HEK293 (cell line): ENCODE measurements at regions not wholly inside any gene's neighbourhood (a gene's known extent, or its start where the extent isn't known, plus 50 kb on each side); places are given as distances from the start of the nearest gene placed in this dataset.
A peak's percentile ranks its signal among the peaks of the same experiment; 100 is the strongest.

ENCODE experiments used
- CTCF ChIA-PET: fragments of 350-600 bp; formaldehyde crosslinking; extraction: SDS; loops from one replicate; lab custom pipeline; 2021; ENCODE audit warnings: antibody characterized with exemption; lab: Yijun Ruan, JAX
- POLR2A ChIA-PET: fragments of 300-600 bp; formaldehyde crosslinking; extraction: SDS; loops from one replicate; lab custom pipeline; 2020; ENCODE audit warnings: antibody characterized with exemption, inconsistent platforms; lab: Yijun Ruan, JAX
- H3K27ac ChIP-seq: fragments of 200-500 bp; sonication (Bioruptor generic); 2 replicates; pipeline ENCODE4 v1.5.1; 2014; ENCODE audit warnings: low read depth, low read length, control low read depth, inconsistent platforms; ENCODE audit errors: extremely low read depth
- H3K36me3 ChIP-seq, 2 experiments: fragments of 200-500 bp in 1 of 2; sonication (Bioruptor generic) in 1 of 2; 1 replicate in 1 of 2; 2 replicates in 1 of 2; pipeline ENCODE4 v1.5.1; 2014 to 2017; ENCODE audit warnings: inconsistent platforms in 2 of 2, low read length in 2 of 2; ENCODE audit not compliant: control insufficient read depth in 2 of 2, insufficient read depth in 1 of 2
- H3K4me1 ChIP-seq: fragments of 200-500 bp; sonication (Bioruptor generic); 2 replicates; pipeline ENCODE4 v1.5.1; 2014; ENCODE audit warnings: mild to moderate bottlenecking, low read length, inconsistent platforms; ENCODE audit not compliant: control insufficient read depth, insufficient read depth
- H3K4me3 ChIP-seq: 2 replicates; pipeline ENCODE4 v1.5.1; 2011; ENCODE audit warnings: low read depth, mild to moderate bottlenecking, control low read depth, low read length, moderate library complexity
- H3K9me3 ChIP-seq: fragments of 200-500 bp; sonication (Bioruptor generic); 2 replicates; pipeline ENCODE4 v1.5.1; 2014; ENCODE audit warnings: low read depth, low read length, inconsistent platforms; ENCODE audit not compliant: control insufficient read depth, insufficient read depth
- EGR2 ChIP-seq: fragments of 450-650 bp; formaldehyde crosslinking; IDR thresholded peaks from 2 replicates; pipeline ENCODE4 v1.5.1; 2016; ENCODE audit warnings: low read depth, missing biosample characterization, missing genetic modification characterization
- OVOL3 ChIP-seq: fragments of 450-650 bp; formaldehyde crosslinking; IDR thresholded peaks from 2 replicates; pipeline ENCODE4 v1.5.1; 2016; ENCODE audit warnings: missing biosample characterization, missing genetic modification characterization
- SALL2 ChIP-seq: fragments of 450-650 bp; formaldehyde crosslinking; IDR thresholded peaks from 2 replicates; pipeline ENCODE4 v1.5.0; 2017; ENCODE audit warnings: missing biosample characterization, mild to moderate bottlenecking, missing genetic modification characterization, borderline replicate concordance
- SCRT1 ChIP-seq: fragments of 450-650 bp; formaldehyde crosslinking; IDR thresholded peaks from 2 replicates; pipeline ENCODE4 v1.5.1; 2016; ENCODE audit warnings: missing biosample characterization, missing genetic modification characterization, borderline replicate concordance
- SCRT2 ChIP-seq: fragments of 450-650 bp; formaldehyde crosslinking; IDR thresholded peaks from 2 replicates; pipeline ENCODE4 v1.5.1; 2016; ENCODE audit warnings: missing biosample characterization, missing genetic modification characterization
- ZBTB26 ChIP-seq: fragments of 450-650 bp; formaldehyde crosslinking; optimal IDR thresholded peaks from 2 replicates; pipeline ENCODE3; 2016; ENCODE audit warnings: missing biosample characterization, mild to moderate bottlenecking, missing genetic modification characterization
- ZBTB44 ChIP-seq: fragments of 450-650 bp; IDR thresholded peaks from 2 replicates; pipeline ENCODE4 v1.5.1; 2018; ENCODE audit warnings: missing biosample characterization, mild to moderate bottlenecking, missing genetic modification characterization
- ZFHX2 ChIP-seq: fragments of 450-650 bp; formaldehyde crosslinking; conservative IDR thresholded peaks from 2 replicates; pipeline ENCODE4 v1.5.1; 2016; ENCODE audit warnings: missing biosample characterization, missing genetic modification characterization
- ZNF146 ChIP-seq: fragments of 450-650 bp; formaldehyde crosslinking; IDR thresholded peaks from 2 replicates; pipeline ENCODE4 v1.5.1; 2016; ENCODE audit warnings: missing biosample characterization, missing genetic modification characterization
- ZNF184 ChIP-seq: fragments of 450-650 bp; IDR thresholded peaks from 2 replicates; pipeline ENCODE4 v1.5.1; 2018; ENCODE audit warnings: missing biosample characterization, mild to moderate bottlenecking, missing genetic modification characterization
- ZNF202 ChIP-seq: fragments of 450-650 bp; formaldehyde crosslinking; IDR thresholded peaks from 2 replicates; pipeline ENCODE4 v1.5.1; 2016; ENCODE audit warnings: missing biosample characterization, missing genetic modification characterization, borderline replicate concordance
- ZNF211 ChIP-seq: fragments of 450-650 bp; formaldehyde crosslinking; IDR thresholded peaks from 2 replicates; pipeline ENCODE4 v1.5.1; 2016; ENCODE audit warnings: low read depth, missing biosample characterization, missing genetic modification characterization
- ZNF416 ChIP-seq: fragments of 450-650 bp; formaldehyde crosslinking; IDR thresholded peaks from 2 replicates; pipeline ENCODE4 v1.5.1; 2016; ENCODE audit warnings: missing biosample characterization, missing genetic modification characterization
- ZNF549 ChIP-seq: fragments of 450-650 bp; IDR thresholded peaks from 2 replicates; pipeline ENCODE4 v1.5.1; 2018; ENCODE audit warnings: missing biosample characterization, missing genetic modification characterization, mild to moderate bottlenecking, inconsistent platforms, moderate library complexity
- ZNF600 ChIP-seq: fragments of 450-650 bp; formaldehyde crosslinking; IDR thresholded peaks from 2 replicates; pipeline ENCODE4 v1.5.1; 2016; ENCODE audit warnings: missing biosample characterization, missing genetic modification characterization
- ZNF629 ChIP-seq: fragments of 450-650 bp; formaldehyde crosslinking; IDR thresholded peaks from 2 replicates; pipeline ENCODE4 v1.5.1; 2017; ENCODE audit warnings: missing biosample characterization, missing genetic modification characterization
- TF ChIP-seq, protein P1 (sequence below): fragments of 450-650 bp; formaldehyde crosslinking; IDR thresholded peaks from 2 replicates; pipeline ENCODE4 v1.5.1; 2017; ENCODE audit warnings: missing biosample characterization, missing genetic modification characterization
- TF ChIP-seq, protein P2 (sequence below): fragments of 450-650 bp; formaldehyde crosslinking; IDR thresholded peaks from 2 replicates; pipeline ENCODE4 v1.5.1; 2016; ENCODE audit warnings: missing biosample characterization, missing genetic modification characterization
- TF ChIP-seq, protein P3 (sequence below): fragments of 450-650 bp; formaldehyde crosslinking; IDR thresholded peaks from 2 replicates; pipeline ENCODE4 v1.5.1; 2016; ENCODE audit warnings: missing biosample characterization, missing genetic modification characterization

- TF ChIP-seq ZBTB26 (tag by site-specific recombination): no peak
- no peak for TF ChIP-seq ZNF549 (tag by site-specific recombination)
- no peak for TF ChIP-seq ZNF416 (tag by site-specific recombination)
- TF ChIP-seq ZNF211 (tag by site-specific recombination): no peak
- no peak for TF ChIP-seq ZNF629 (tag by site-specific recombination)
- no peak for TF ChIP-seq ZNF146 (tag by site-specific recombination)
- TF ChIP-seq, protein P1, sequence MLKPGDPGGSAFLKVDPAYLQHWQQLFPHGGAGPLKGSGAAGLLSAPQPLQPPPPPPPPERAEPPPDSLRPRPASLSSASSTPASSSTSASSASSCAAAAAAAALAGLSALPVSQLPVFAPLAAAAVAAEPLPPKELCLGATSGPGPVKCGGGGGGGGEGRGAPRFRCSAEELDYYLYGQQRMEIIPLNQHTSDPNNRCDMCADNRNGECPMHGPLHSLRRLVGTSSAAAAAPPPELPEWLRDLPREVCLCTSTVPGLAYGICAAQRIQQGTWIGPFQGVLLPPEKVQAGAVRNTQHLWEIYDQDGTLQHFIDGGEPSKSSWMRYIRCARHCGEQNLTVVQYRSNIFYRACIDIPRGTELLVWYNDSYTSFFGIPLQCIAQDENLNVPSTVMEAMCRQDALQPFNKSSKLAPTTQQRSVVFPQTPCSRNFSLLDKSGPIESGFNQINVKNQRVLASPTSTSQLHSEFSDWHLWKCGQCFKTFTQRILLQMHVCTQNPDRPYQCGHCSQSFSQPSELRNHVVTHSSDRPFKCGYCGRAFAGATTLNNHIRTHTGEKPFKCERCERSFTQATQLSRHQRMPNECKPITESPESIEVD (tag by site-specific recombination): no peak
- TF ChIP-seq, protein P2, sequence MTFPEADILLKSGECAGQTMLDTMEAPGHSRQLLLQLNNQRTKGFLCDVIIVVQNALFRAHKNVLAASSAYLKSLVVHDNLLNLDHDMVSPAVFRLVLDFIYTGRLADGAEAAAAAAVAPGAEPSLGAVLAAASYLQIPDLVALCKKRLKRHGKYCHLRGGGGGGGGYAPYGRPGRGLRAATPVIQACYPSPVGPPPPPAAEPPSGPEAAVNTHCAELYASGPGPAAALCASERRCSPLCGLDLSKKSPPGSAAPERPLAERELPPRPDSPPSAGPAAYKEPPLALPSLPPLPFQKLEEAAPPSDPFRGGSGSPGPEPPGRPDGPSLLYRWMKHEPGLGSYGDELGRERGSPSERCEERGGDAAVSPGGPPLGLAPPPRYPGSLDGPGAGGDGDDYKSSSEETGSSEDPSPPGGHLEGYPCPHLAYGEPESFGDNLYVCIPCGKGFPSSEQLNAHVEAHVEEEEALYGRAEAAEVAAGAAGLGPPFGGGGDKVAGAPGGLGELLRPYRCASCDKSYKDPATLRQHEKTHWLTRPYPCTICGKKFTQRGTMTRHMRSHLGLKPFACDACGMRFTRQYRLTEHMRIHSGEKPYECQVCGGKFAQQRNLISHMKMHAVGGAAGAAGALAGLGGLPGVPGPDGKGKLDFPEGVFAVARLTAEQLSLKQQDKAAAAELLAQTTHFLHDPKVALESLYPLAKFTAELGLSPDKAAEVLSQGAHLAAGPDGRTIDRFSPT (tag by site-specific recombination): no peak
- TF ChIP-seq ZNF202: no peak
- TF ChIP-seq ZNF600 (tag by site-specific recombination): no peak
- TF ChIP-seq ZNF184 (tag by site-specific recombination): no peak
- no peak for TF ChIP-seq ZBTB44 (tag by site-specific recombination)
- ChIA-PET POLR2A (no interaction called here), CTCF (interaction anchor here (2.1 kb wide), 1 partner anchor 15 kb away, joined by 5 read pairs; no protein-coding TSS in a partner anchor)
- Histone ChIP-seq H3K9me3 (no peaks in the 10 kb centered on the region), H3K4me3 (no peak overlapping the region), H3K4me1 (no peaks in the 10 kb centered on the region), H3K27ac (no peak overlapping the region), H3K36me3 (no peaks in the 10 kb centered on the region)
These were observed 242.4 kb upstream of the SALL3 start for GRCh38 chr18:78737006-78737915.

GRCh38 chr18:78738076-78738690 is 241.4 kb upstream of the SALL3 start:
- H3K27ac ChIP-seq: no peak overlapping the region
- POLR2A ChIA-PET: no interaction called here
- TF ChIP-seq EGR2 (tag by site-specific recombination) (peak; percentile 39; the same call in 1 of the 2 replicates), ZFHX2 (peak; percentile 58), SCRT1 (peak; percentile 66; the same call in 1 of the 2 replicates), SALL2 (no peak), SCRT2 (tag by site-specific recombination) (peak; percentile 64), OVOL3 (no peak)
- TF ChIP-seq, protein P3, sequence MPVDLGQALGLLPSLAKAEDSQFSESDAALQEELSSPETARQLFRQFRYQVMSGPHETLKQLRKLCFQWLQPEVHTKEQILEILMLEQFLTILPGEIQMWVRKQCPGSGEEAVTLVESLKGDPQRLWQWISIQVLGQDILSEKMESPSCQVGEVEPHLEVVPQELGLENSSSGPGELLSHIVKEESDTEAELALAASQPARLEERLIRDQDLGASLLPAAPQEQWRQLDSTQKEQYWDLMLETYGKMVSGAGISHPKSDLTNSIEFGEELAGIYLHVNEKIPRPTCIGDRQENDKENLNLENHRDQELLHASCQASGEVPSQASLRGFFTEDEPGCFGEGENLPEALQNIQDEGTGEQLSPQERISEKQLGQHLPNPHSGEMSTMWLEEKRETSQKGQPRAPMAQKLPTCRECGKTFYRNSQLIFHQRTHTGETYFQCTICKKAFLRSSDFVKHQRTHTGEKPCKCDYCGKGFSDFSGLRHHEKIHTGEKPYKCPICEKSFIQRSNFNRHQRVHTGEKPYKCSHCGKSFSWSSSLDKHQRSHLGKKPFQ (tag by site-specific recombination): no peak
- H3K9me3 ChIP-seq: no peaks in the 10 kb centered on the region
- H3K36me3 ChIP-seq: no peaks in the 10 kb centered on the region
- no peaks in the 10 kb centered on the region for H3K4me1 ChIP-seq
- CTCF ChIA-PET: no interaction called here
- H3K4me3 ChIP-seq: no peak overlapping the region
